ENCODE measurements at regions not wholly inside any gene's neighbourhood (a gene's known extent, or its start where the extent isn't known, plus 50 kb on each side); places are given as distances from the start of the nearest gene placed in this dataset.
"Not testable (repeated sequence)": the region's sequence is repeated elsewhere in the genome, so short reads cannot be mapped to it uniquely, and the experiment has no call there.

GRCh38 chr13:90933097-90933826 is 414.2 kb upstream of the MIR17HG start:
- peaks cover 0 to 29% (median 14%) of the 10 kb centered on the region in 9 donors for H3K9me3 Mint-ChIP-seq
- no peak for DNase-seq
- POLR2A ChIA-PET = no interaction called here

GRCh38 chr13:90934741-90935140 is 412.7 kb upstream of the MIR17HG start:
- no peak for DNase-seq
- Mint-ChIP-seq H3K36me3 (peaks cover 0 to 2% (median 0%) of the 10 kb centered on the region in 3 donors), H3K4me1 (no peaks in the 10 kb centered on the region), H3K27ac (no peak overlapping the region), H3K9me3 (peaks cover 0 to 21% (median 11%) of the 10 kb centered on the region in 9 donors), H3K27me3 (no peaks in the 10 kb centered on the region), H3K4me3 (no peak overlapping the region)
- POLR2A ChIA-PET = no interaction called here
- ATAC-seq = no peak

More at GRCh38 chr13:90933097-90933826, 414.2 kb upstream of the MIR17HG start:
- Mint-ChIP-seq H3K4me1 (no peaks in the 10 kb centered on the region), H3K36me3 (peaks cover 0 to 7% (median 0%) of the 10 kb centered on the region in 3 donors), H3K4me3 (no peak overlapping the region), H3K27ac (no peak overlapping the region), H3K27me3 (peaks cover 0 to 3% (median 0%) of the 10 kb centered on the region in 5 donors)
- ATAC-seq = no peak

GRCh38 chr13:90938848-90939247 is 408.6 kb upstream of the MIR17HG start:
- ATAC-seq = no peak
- POLR2A ChIA-PET = no interaction called here
- Mint-ChIP-seq H3K4me1 (no peaks in the 10 kb centered on the region), H3K9me3 (peaks cover 0 to 23% (median 0%) of the 10 kb centered on the region in 9 donors), H3K4me3 (no peak overlapping the region), H3K36me3 (no peaks in the 10 kb centered on the region), H3K27ac (no peak overlapping the region), H3K27me3 (no peaks in the 10 kb centered on the region)
- no peak for DNase-seq

- Mint-ChIP-seq H3K27ac (no peak overlapping the region), H3K9me3 (peaks cover 0 to 29% (median 0%) of the 10 kb centered on the region in 9 donors), H3K36me3 (no peaks in the 10 kb centered on the region), H3K4me1 (no peaks in the 10 kb centered on the region), H3K27me3 (no peaks in the 10 kb centered on the region), H3K4me3 (no peak overlapping the region)
- ATAC-seq (no peak), DNase-seq (no peak)
- POLR2A ChIA-PET = no interaction called here
These were observed 403.5 kb upstream of the MIR17HG start for GRCh38 chr13:90943946-90944345.

- POLR2A ChIA-PET, H3K27ac Mint-ChIP-seq, DNase-seq, H3K36me3 Mint-ChIP-seq, ATAC-seq, H3K4me3 Mint-ChIP-seq, H3K27me3 Mint-ChIP-seq, H3K4me1 Mint-ChIP-seq: not testable (repeated sequence)
- H3K9me3 Mint-ChIP-seq = peaks cover 0 to 28% (median 0%) of the 10 kb centered on the region in 9 donors
These were observed 402.3 kb upstream of the MIR17HG start for GRCh38 chr13:90945146-90945545.

GRCh38 chr13:90946125-90946524 is 401.4 kb upstream of the MIR17HG start:
- H3K36me3 Mint-ChIP-seq, H3K4me1 Mint-ChIP-seq, ATAC-seq, POLR2A ChIA-PET, H3K27me3 Mint-ChIP-seq, DNase-seq, H3K27ac Mint-ChIP-seq, H3K4me3 Mint-ChIP-seq: not testable (repeated sequence)
- peaks cover 0 to 18% (median 0%) of the 10 kb centered on the region in 9 donors for H3K9me3 Mint-ChIP-seq

GRCh38 chr13:90947976-90948375 is 399.5 kb upstream of the MIR17HG start:
- Mint-ChIP-seq H3K4me3 (no peak overlapping the region), H3K9me3 (peaks cover 0 to 11% (median 0%) of the 10 kb centered on the region in 9 donors), H3K4me1 (no peaks in the 10 kb centered on the region), H3K27me3 (no peaks in the 10 kb centered on the region), H3K27ac (no peak overlapping the region), H3K36me3 (no peaks in the 10 kb centered on the region)
- POLR2A ChIA-PET = no interaction called here
- ATAC-seq (no peak), DNase-seq (no peak)

- Mint-ChIP-seq H3K4me3 (no peak overlapping the region), H3K4me1 (no peaks in the 10 kb centered on the region), H3K36me3 (no peaks in the 10 kb centered on the region), H3K9me3 (peaks cover 0 to 19% (median 2%) of the 10 kb centered on the region in 9 donors), H3K27me3 (no peaks in the 10 kb centered on the region), H3K27ac (no peak overlapping the region)
- DNase-seq (no peak), ATAC-seq (no peak)
- POLR2A ChIA-PET = no interaction called here
These were observed 397.3 kb upstream of the MIR17HG start for GRCh38 chr13:90950160-90950559.

- H3K36me3 Mint-ChIP-seq = no peaks in the 10 kb centered on the region
- POLR2A ChIA-PET = no interaction called here
- H3K27ac Mint-ChIP-seq = no peak overlapping the region
- H3K9me3 Mint-ChIP-seq = peaks cover 0 to 26% (median 2%) of the 10 kb centered on the region in 9 donors
- H3K4me3 Mint-ChIP-seq = no peak overlapping the region
- ATAC-seq (no peak), DNase-seq (no peak)
- H3K27me3 Mint-ChIP-seq = no peaks in the 10 kb centered on the region
- no peaks in the 10 kb centered on the region for H3K4me1 Mint-ChIP-seq
These were observed 395.8 kb upstream of the MIR17HG start for GRCh38 chr13:90951663-90952062.

- H3K4me3 Mint-ChIP-seq = no peak overlapping the region
- no peak for ATAC-seq
- H3K27me3 Mint-ChIP-seq = no peaks in the 10 kb centered on the region
- peaks cover 0 to 28% (median 2%) of the 10 kb centered on the region in 9 donors for H3K9me3 Mint-ChIP-seq
- no peaks in the 10 kb centered on the region for H3K4me1 Mint-ChIP-seq
- no peaks in the 10 kb centered on the region for H3K36me3 Mint-ChIP-seq
- DNase-seq = no peak
- no peak overlapping the region for H3K27ac Mint-ChIP-seq
- POLR2A ChIA-PET = no interaction called here
These were observed 395.2 kb upstream of the MIR17HG start for GRCh38 chr13:90952326-90952725.

- peaks cover 0 to 18% (median 0%) of the 10 kb centered on the region in 9 donors for H3K9me3 Mint-ChIP-seq
- POLR2A ChIA-PET = no interaction called here
- ATAC-seq (no peak), DNase-seq (no peak)
- H3K27me3 Mint-ChIP-seq = no peaks in the 10 kb centered on the region
- H3K4me1 Mint-ChIP-seq = no peaks in the 10 kb centered on the region
- H3K27ac Mint-ChIP-seq = no peak overlapping the region
- H3K4me3 Mint-ChIP-seq = no peak overlapping the region
- H3K36me3 Mint-ChIP-seq = no peaks in the 10 kb centered on the region
These were observed 392.8 kb upstream of the MIR17HG start for GRCh38 chr13:90954605-90955195.

- ATAC-seq (no peak), DNase-seq (no peak)
- Mint-ChIP-seq H3K4me1 (no peaks in the 10 kb centered on the region), H3K27ac (no peak overlapping the region), H3K4me3 (no peak overlapping the region), H3K9me3 (peaks cover 0 to 18% (median 0%) of the 10 kb centered on the region in 9 donors), H3K36me3 (no peaks in the 10 kb centered on the region), H3K27me3 (no peaks in the 10 kb centered on the region)
- POLR2A ChIA-PET = no interaction called here
These were observed 391.5 kb upstream of the MIR17HG start for GRCh38 chr13:90956031-90956430.

GRCh38 chr13:90958866-90959265 is 388.6 kb upstream of the MIR17HG start:
- Mint-ChIP-seq H3K27ac (no peak overlapping the region), H3K27me3 (no peaks in the 10 kb centered on the region), H3K9me3 (peaks cover 0 to 15% (median 0%) of the 10 kb centered on the region in 9 donors), H3K36me3 (no peaks in the 10 kb centered on the region), H3K4me1 (no peaks in the 10 kb centered on the region), H3K4me3 (no peak overlapping the region)
- no peak for ATAC-seq
- DNase-seq = no peak
- POLR2A ChIA-PET = no interaction called here

Measured in naive thymus-derived CD8-positive, alpha-beta T cell (primary cell).